GM10266 (cell line): ENCODE measurements at regions not wholly inside any gene's neighbourhood (a gene's known extent, or its start where the extent isn't known, plus 50 kb on each side); places are given as distances from the start of the nearest gene placed in this dataset.
A peak's percentile ranks its signal among the peaks of the same experiment; 100 is the strongest.

ENCODE experiments used
- DNase-seq: peaks from one replicate; pipeline ENCODE4 v3.0.0; 2012; ENCODE audit errors: extremely low spot score
- TF ChIP-seq, protein P1 (sequence below): IDR thresholded peaks from 2 replicates; pipeline ENCODE4 v1.5.1; 2012; ENCODE audit warnings: mild to moderate bottlenecking, low read depth; ENCODE audit not compliant: control insufficient read depth, insufficient read depth; ENCODE audit errors: missing control alignments

DNA sequence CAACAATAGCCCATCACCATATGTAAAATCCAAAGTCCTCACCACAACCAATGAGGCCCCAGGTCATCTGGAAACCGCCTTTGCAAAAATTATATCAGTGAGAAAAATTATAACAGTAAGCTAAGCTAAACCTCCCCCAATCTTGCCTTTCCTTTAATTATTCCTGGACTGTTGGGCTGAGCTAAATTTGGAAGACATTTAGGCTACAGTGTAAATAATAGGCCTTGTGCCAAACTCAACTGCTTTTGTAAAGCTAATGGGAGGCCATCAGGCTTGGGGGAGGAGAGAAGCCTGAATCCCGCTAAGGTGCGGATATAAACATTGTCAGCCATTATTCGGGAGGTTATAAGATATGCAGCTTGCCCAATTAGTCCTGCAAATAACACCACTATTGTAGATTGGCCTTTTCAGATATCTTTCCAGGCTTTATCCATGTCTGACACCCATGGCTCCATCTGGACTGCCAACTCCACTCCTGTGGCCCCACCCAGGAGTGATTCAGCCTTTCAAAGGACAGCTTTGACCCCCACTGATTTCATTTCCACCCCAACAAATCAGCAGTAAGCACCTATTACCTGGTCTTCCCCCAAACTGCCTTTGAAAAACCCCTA, 53.0 kb upstream of the CA12 start:
- TF ChIP-seq, protein P1, sequence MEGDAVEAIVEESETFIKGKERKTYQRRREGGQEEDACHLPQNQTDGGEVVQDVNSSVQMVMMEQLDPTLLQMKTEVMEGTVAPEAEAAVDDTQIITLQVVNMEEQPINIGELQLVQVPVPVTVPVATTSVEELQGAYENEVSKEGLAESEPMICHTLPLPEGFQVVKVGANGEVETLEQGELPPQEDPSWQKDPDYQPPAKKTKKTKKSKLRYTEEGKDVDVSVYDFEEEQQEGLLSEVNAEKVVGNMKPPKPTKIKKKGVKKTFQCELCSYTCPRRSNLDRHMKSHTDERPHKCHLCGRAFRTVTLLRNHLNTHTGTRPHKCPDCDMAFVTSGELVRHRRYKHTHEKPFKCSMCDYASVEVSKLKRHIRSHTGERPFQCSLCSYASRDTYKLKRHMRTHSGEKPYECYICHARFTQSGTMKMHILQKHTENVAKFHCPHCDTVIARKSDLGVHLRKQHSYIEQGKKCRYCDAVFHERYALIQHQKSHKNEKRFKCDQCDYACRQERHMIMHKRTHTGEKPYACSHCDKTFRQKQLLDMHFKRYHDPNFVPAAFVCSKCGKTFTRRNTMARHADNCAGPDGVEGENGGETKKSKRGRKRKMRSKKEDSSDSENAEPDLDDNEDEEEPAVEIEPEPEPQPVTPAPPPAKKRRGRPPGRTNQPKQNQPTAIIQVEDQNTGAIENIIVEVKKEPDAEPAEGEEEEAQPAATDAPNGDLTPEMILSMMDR, result no peak
- no peak for DNase-seq

DNA sequence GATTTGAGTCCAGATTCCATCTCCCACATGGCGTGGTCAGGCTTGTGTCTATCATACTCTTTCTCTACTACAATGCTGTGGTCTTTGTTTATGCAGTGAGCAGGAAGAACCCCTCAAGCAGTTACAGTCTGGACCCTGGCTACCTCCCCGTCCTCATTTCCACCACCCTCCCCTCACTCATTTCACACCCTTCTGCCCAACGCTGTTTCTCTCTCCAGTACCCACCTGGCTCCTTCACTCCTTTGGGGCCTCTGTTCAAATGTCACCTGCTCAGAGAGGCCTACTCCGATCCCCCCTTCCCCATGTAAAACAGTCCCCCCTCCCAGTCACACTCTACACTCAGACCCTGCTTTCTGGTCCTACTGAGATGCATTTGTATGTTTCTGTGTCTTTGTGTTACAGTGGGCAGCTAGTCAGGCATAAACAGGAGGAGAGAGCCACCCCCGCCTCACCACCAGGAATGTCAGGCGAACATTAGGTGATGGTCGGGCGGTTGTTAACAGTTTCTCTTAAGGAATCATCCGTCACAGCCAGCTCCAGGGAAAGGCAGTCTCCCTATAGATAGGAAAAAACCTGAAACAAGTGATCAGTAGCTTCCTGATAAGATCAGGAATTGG, 53.7 kb upstream of the CA12 start:
- DNase-seq, result no peak
- TF ChIP-seq, protein P1, result no peak

DNA sequence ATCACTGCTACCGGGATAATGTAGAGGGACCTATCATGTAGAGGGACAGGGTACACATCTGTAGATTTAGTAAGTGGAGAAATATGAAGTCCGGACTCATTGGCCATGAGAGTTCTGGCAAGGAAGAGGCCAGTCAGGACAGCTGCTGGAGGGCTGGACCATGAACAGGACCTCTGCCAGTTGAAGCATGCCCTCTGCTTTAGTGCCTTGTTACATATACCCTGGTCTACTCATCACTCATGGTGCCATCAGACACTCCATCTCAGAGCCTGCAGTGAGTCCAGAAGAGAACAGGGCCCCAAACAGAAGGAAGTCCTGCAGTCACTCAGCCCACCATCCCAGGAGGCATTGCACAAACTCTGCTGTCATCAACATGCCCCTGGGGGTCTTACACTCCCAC, 54.7 kb upstream of the CA12 start:
- TF ChIP-seq, protein P1, result no peak

DNA sequence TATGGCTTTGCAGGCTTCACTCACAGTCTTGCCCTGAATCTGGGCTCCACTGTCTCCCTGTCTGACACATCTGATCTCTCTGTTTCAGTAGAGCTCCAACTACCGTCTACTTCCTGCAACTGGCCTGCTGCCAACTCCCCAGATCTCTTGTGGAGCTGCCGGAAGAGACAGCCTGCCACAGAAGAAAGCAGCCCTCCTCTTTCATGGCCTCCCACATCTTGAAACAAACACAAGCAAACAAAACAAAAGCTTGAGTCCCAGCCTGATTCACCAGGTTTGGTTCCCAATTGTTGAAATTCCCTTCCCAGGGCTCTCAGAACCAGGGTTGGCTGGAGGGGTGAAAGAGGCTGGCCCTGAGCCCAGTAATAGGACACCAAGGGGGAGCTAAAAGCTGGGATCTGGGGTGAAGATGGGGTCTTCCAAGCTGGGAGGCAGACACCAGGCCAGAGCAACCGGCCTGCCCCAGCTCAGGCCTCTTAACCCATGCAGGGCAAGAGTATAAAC, 55.3 kb upstream of the CA12 start:
- TF ChIP-seq, protein P1, result peak; percentile 8
- DNase-seq, result peak; percentile 31

More for the DNA sequence above, 54.7 kb upstream of the CA12 start:
- no peak for DNase-seq

DNA sequence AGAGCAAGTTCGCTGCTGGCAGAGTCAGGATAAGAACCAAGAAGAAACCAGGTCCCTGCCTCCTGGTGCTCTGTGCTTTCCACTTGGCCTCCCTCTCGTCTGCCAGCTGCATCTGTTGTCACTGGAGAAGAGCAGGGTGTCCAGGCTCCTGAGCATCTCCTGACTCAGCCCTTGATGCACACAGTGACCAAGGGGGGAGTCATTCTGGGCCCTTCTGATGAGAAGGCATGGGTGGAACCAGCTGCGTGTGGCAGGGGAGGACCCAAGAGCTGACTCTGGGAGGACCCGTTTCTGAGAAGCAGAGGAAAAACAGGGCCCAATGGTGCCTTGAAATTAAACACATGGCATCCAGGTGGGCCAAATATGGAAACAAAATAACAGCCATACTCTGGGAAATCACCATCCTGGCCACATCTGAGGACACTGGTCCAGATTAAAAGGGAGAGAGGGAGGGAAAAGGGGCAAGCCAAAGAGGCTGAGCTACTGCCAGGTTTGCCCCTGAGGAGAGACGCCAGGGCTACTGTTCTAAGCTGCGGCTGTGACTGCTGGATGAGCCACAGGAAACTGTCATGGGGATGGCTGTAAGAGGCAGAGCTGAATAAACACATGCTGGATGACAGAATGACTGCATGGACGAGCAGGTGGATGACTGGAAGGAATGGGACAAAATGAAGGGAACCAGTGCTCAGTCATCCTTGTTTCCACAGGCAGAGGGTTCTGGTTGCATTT, 58.1 kb upstream of the CA12 start:
- TF ChIP-seq, protein P1, result no peak
- no peak for DNase-seq

DNA sequence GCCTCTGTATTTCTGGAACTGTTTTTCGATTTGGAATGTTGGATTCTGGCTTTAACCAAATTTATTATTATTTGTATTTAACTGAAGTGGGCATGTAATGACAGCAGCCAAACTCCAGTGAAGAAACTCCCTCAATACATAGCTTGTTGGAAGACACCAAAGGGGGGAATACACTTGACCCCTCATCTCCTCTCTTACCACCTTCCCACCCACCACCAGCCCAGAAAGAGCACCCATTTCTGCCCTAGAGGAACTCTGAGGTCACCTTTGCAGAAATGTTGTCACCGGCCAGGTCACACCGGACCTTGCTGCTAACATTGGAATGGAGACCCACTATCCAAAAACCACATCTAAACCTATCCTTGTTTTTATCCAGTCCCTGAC, 58.6 kb upstream of the CA12 start:
- no peak for DNase-seq
- TF ChIP-seq, protein P1, result no peak

DNA sequence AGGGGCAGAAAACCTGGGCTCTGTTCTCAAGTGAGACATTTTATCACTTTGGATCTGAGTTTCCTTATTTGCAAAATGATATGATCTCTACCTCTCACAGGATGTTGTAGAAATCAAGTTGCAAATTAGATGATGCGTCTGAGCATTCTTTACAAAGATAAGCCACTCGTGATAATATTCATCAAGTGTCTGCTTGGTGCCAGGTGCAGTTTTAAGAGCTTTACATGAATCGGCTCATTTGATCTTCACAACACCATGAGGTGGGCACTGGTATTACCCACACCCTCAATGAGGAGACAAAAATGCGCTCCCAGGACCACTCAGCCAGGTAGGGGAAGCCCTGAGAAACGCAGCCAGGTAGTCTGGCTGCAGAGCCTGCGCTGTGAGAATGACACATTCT, 59.1 kb upstream of the CA12 start:
- DNase-seq, result no peak
- TF ChIP-seq, protein P1, result no peak
